Ramos (cell line): ENCODE measurements at regions not wholly inside any gene's neighbourhood (a gene's known extent, or its start where the extent isn't known, plus 50 kb on each side); places are given as distances from the start of the nearest gene placed in this dataset.

ENCODE experiments used
- in situ Hi-C: fragments of 300-500 bp; cut with MboI; formaldehyde crosslinking; loops from one replicate; pipeline ENCODE4 v1.14.3; 2022; ENCODE audit warnings: low sequenced_read_pairs; ENCODE audit not compliant: unreplicated experiment

GRCh38 chr5:19314840-19315239 lies 673.2 kb downstream of the CDH18 start:
- in situ Hi-C loops: no loop called here

GRCh38 chr5:19319252-19319651 lies 668.7 kb downstream of the CDH18 start:
- in situ Hi-C loops: no loop called here

GRCh38 chr5:19322716-19323485 lies 665.1 kb downstream of the CDH18 start:
- in situ Hi-C loops: no loop called here

- in situ Hi-C loops: no loop called here
Measured at GRCh38 chr5:19334278-19334677, 653.7 kb downstream of the CDH18 start.

- in situ Hi-C loops: no loop called here
Measured at GRCh38 chr5:19342942-19343341, 645.1 kb downstream of the CDH18 start.

GRCh38 chr5:19352120-19352519 lies 635.9 kb downstream of the CDH18 start:
- in situ Hi-C loops: no loop called here

- in situ Hi-C loops: no loop called here
Measured at GRCh38 chr5:19369048-19369447, 619.0 kb downstream of the CDH18 start.

GRCh38 chr5:19369561-19369960 lies 618.4 kb downstream of the CDH18 start:
- in situ Hi-C loops: no loop called here

GRCh38 chr5:19370655-19371386 lies 617.2 kb downstream of the CDH18 start:
- in situ Hi-C loops: no loop called here

GRCh38 chr5:19388391-19388790 lies 599.6 kb downstream of the CDH18 start:
- in situ Hi-C loops: no loop called here

- in situ Hi-C loops: no loop called here
Measured at GRCh38 chr5:19401032-19401431, 587.0 kb downstream of the CDH18 start.

- in situ Hi-C loops: no loop called here
Measured at GRCh38 chr5:19406576-19407365, 581.2 kb downstream of the CDH18 start.

GRCh38 chr5:19408149-19408548 lies 579.9 kb downstream of the CDH18 start:
- in situ Hi-C loops: no loop called here

- in situ Hi-C loops: no loop called here
Measured at GRCh38 chr5:19411936-19412335, 576.1 kb downstream of the CDH18 start.
